Suprapubic skin (tissue), 4 donors: ENCODE measurements at regions not wholly inside any gene's neighbourhood (a gene's known extent, or its start where the extent isn't known, plus 50 kb on each side); places are given as distances from the start of the nearest gene placed in this dataset.

Source experiments
- DNase-seq, 2 donors: peaks; one replicate each; pipeline ENCODE4 v3.0.0-alpha.2; 2019; ENCODE audit warnings: low spot score in 2 of 2
- H3K27ac ChIP-seq: fragments of 200-600 bp; sonication (generic); one replicate; pipeline ENCODE4 v1.5.1; 2019
- H3K27me3 ChIP-seq: fragments of 200-600 bp; sonication (generic); one replicate; pipeline ENCODE4 v1.5.1; 2019
- H3K36me3 ChIP-seq: fragments of 200-600 bp; sonication (generic); one replicate; pipeline ENCODE4 v1.5.1; 2019
- H3K4me1 ChIP-seq: fragments of 200-600 bp; sonication (generic); one replicate; pipeline ENCODE4 v1.5.1; 2019
- H3K4me3 ChIP-seq: fragments of 200-600 bp; sonication (generic); one replicate; pipeline ENCODE4 v1.5.1; 2019; ENCODE audit warnings: mild to moderate bottlenecking
- H3K9me3 ChIP-seq: fragments of 200-600 bp; sonication (generic); one replicate; pipeline ENCODE4 v1.5.1; 2019
- CTCF ChIP-seq, 2 donors: fragments of 200-600 bp in 1 of 2; fragments of 450-650 bp in 1 of 2; sonication (generic) in 1 of 2; IDR thresholded peaks; one replicate each; pipeline ENCODE4 v1.5.1; 2016 to 2019; ENCODE audit warnings: antibody characterized with exemption in 2 of 2, mild to moderate bottlenecking in 1 of 2, moderate library complexity in 1 of 2
- EP300 ChIP-seq: sonication (generic); formaldehyde crosslinking; IDR thresholded peaks from one replicate; pipeline ENCODE4 v1.6.1; 2017; ENCODE audit warnings: antibody characterized with exemption
- POLR2A ChIP-seq, 2 donors: fragments of 450-650 bp; IDR thresholded peaks; one replicate each; pipeline ENCODE4 v1.6.1; 2017; ENCODE audit warnings: antibody characterized with exemption in 2 of 2, mild to moderate bottlenecking in 2 of 2, moderate library complexity in 2 of 2
- POLR2AphosphoS5 ChIP-seq, 3 donors: sonication (generic); formaldehyde crosslinking; IDR thresholded peaks; one replicate each; pipeline ENCODE4 v1.6.1; 2017; ENCODE audit warnings: antibody characterized with exemption in 3 of 3
- WGBS: methylation state at CpG from one replicate; pipeline ENCODE4 v1.1.5; 2018; 5-methylcytosine and 5-hydroxymethylcytosine counted together

GRCh38 chr16:52819405-52819804 is 233.3 kb downstream of the CHD9NB start:
- Histone ChIP-seq H3K27ac (no peak overlapping the region), H3K27me3 (no peaks in the 10 kb centered on the region), H3K4me3 (no peak overlapping the region), H3K36me3 (no peaks in the 10 kb centered on the region), H3K9me3 (no peaks in the 10 kb centered on the region), H3K4me1 (no peaks in the 10 kb centered on the region)
- DNase-seq, result no peak
- TF ChIP-seq EP300, result no peak
- no peak for TF ChIP-seq POLR2AphosphoS5 (IDR thresholded peaks at IDR 0.05)
- TF ChIP-seq POLR2A (IDR thresholded peaks at IDR 0.05), result no peak
- no peak for TF ChIP-seq CTCF (IDR thresholded peaks at IDR 0.05)
- 81% methylated on average over 7 of the region's 7 CpGs for WGBS

- no peaks in the 10 kb centered on the region for H3K36me3 ChIP-seq
- DNase-seq, result no peak
- H3K4me3 ChIP-seq, result no peak overlapping the region
- H3K4me1 ChIP-seq, result no peaks in the 10 kb centered on the region
- TF ChIP-seq POLR2A (IDR thresholded peaks at IDR 0.05) (no peak), EP300 (no peak), CTCF (IDR thresholded peaks at IDR 0.05) (no peak)
- no peaks in the 10 kb centered on the region for H3K9me3 ChIP-seq
- no peaks in the 10 kb centered on the region for H3K27me3 ChIP-seq
- WGBS, result 81% methylated on average over 6 of the region's 6 CpGs
- no peak overlapping the region for H3K27ac ChIP-seq
Observed at GRCh38 chr16:52817696-52818095, 235.0 kb downstream of the CHD9NB start.

GRCh38 chr16:52816993-52817392 is 235.7 kb downstream of the CHD9NB start:
- no peak for TF ChIP-seq CTCF (IDR thresholded peaks at IDR 0.05)
- TF ChIP-seq POLR2A (IDR thresholded peaks at IDR 0.05), result no peak
- TF ChIP-seq EP300, result no peak
- no peak for TF ChIP-seq POLR2AphosphoS5 (IDR thresholded peaks at IDR 0.05)
- WGBS, result 76% methylated on average over 6 of the region's 6 CpGs
- Histone ChIP-seq H3K4me1 (no peaks in the 10 kb centered on the region), H3K9me3 (no peaks in the 10 kb centered on the region), H3K27me3 (no peaks in the 10 kb centered on the region), H3K4me3 (no peak overlapping the region), H3K36me3 (no peaks in the 10 kb centered on the region), H3K27ac (no peak overlapping the region)
- no peak for DNase-seq

- DNase-seq, result no peak
- Histone ChIP-seq H3K4me3 (no peak overlapping the region), H3K36me3 (no peaks in the 10 kb centered on the region), H3K27me3 (no peaks in the 10 kb centered on the region), H3K4me1 (no peaks in the 10 kb centered on the region), H3K27ac (no peak overlapping the region), H3K9me3 (no peaks in the 10 kb centered on the region)
- 43% methylated on average over 5 of the region's 5 CpGs for WGBS
- no peak for TF ChIP-seq POLR2AphosphoS5 (IDR thresholded peaks at IDR 0.05)
Observed at GRCh38 chr16:52812678-52813556, 239.8 kb downstream of the CHD9NB start.

- H3K27ac ChIP-seq, result no peak overlapping the region
- no peaks in the 10 kb centered on the region for H3K4me1 ChIP-seq
- 71% methylated on average over 3 of the region's 3 CpGs for WGBS
- no peaks in the 10 kb centered on the region for H3K9me3 ChIP-seq
- no peak for DNase-seq
- H3K27me3 ChIP-seq, result no peaks in the 10 kb centered on the region
- no peaks in the 10 kb centered on the region for H3K36me3 ChIP-seq
- TF ChIP-seq POLR2AphosphoS5 (IDR thresholded peaks at IDR 0.05) (no peak), CTCF (IDR thresholded peaks at IDR 0.05) (no peak), EP300 (no peak)
- H3K4me3 ChIP-seq, result no peak overlapping the region
Observed at GRCh38 chr16:52805559-52806168, 247.0 kb downstream of the CHD9NB start.
